Raji (cell line): ENCODE measurements at regions not wholly inside any gene's neighbourhood (a gene's known extent, or its start where the extent isn't known, plus 50 kb on each side); places are given as distances from the start of the nearest gene placed in this dataset.

Source experiments
- POLR2A ChIP-seq: IDR thresholded peaks from 2 replicates; pipeline ENCODE4 v1.6.1; 2011; ENCODE audit warnings: low read depth, low read length, control low read depth; ENCODE audit not compliant: insufficient read depth

DNA sequence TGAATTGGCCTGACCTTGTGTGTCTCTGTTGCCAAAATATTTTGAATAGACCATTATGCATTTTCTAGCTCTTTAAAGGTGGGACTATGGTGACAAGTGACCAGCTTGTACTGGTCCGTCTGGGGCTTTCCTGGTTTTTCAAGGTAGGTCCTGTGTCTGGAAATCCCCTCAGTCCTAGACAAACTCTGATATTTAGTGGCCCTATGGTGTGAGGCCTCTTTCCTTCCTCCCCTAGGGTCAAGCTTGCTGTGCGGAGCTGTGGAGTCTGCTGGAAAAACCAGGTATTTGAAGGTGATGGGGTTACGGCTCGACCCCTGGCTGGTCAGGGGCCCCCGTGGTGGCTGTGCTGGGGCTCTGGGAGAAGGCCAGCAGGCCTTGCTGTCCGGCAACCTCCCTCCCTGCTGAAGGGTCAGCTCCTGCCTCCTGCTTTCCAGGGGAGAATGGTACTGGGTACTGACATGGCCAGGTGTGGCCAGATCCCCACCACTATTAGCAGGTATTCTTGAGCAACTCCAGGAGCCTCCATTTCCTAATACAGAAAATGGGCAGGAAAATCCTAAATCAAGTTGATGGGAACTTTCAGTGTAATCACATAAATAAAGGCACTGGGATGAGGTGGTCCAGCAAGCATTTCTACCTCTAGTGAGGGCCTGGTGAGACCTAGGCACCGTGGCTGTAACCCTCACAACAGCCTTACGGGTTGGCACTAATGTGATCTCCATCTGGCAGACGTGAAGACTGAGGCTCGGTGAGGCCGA, 86.2 kb upstream of the HS6ST1 start:
- no peak for TF ChIP-seq POLR2A

DNA sequence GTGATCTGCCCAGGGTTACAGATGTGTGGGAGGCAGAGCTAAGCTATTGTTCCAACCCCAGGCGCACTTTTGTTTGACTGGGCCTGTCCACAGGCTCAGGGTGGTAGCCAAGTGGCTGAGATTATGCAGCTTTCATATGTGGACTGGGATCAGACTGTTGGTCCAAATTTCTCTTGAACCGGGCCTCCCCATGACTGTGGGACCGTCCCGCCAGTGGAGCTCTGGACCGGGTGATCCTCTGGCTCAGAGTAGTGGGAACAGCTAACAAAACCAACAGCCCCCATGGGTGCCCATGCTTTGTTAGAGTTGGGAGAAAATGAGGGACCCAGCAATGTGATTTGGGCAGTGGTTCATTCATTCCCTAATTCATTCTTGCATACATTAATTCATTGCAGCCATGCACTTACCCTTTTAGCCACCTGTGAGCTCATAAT, 86.8 kb upstream of the HS6ST1 start:
- no peak for TF ChIP-seq POLR2A

- no peak for TF ChIP-seq POLR2A
Measured at GRCh38 chr2:128405981-128406613, 87.4 kb upstream of the HS6ST1 start.

- TF ChIP-seq POLR2A, result no peak
Measured at GRCh38 chr2:128406736-128407554, 88.3 kb upstream of the HS6ST1 start.

DNA sequence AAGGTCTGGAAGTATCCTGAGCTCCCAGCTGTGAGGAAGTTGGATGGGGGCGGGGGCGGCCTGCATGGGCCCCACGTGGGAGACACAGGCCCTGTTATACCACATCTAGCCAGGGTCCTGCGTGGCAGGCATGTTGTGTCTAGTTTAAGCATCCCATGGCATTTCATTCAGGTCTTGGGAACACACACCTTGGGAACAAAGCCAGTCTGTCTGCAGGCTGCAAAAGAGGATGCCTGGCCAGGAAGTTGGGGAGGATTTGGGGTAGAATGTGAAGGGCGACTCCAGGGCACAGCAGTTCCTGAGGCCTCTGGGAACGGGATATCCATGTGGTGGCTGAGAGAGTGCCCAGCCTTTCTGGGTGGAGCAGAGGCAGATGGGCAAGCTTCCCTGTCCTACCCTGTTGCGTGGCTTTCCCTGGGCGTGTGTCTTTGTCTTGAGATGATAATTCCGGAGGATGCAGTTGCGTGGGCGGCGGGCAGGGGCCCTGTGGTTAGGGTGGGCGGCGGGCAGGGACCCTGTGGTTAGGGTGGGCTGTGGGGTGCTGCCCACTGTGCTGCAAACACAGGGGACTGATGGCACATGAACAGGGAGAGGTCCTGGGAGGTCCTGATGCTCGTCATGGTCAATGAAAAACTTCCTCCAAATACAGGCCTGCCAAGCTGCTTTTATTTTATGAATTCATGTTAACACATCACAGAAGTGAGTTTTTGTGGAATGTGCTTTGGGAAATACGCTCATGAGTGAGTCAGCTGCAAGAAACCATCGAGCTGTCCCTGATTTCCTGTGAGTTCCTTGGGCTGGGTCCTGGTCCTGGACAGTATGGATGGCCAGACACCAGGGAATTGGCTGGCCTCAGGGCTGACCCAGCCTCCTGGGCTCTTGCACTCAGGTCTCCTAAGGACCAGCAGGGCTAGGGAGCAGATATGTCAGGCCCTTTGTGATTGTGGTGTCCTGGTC, 90.0 kb upstream of the HS6ST1 start:
- TF ChIP-seq POLR2A, result no peak

DNA sequence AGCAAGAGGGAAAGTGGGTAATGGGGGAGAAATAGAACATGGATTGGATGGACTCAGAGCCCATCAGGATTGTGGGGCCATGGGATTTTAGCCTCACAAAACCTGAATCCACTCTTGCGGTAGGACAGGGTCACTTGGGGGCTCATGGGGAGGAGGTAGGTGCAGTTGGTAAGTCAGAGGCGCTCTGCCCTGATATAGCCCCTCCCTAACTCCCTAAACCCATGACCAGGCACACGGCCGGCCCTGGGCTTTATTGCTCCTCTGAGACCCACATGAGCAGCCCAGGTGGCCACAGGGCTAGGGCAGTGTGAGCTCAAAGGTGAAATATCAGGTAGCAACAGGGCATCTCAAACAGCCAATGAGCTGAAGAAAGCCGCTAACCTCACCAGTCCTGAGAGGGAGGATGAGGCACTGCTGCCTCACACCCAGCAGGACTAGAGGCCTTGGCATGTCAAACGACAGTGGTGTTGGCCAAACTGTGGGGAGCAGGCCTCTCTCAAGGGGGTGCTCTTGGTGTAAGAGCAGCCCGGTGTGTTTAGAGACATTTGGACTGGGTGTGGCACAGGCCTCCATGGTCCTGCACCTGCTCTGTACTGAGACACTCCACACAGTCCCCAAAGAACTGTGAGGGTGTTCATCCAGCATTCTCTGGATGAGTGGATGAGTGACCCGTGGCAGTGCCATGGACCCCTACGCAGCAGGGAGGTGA, 90.8 kb upstream of the HS6ST1 start:
- no peak for TF ChIP-seq POLR2A

DNA sequence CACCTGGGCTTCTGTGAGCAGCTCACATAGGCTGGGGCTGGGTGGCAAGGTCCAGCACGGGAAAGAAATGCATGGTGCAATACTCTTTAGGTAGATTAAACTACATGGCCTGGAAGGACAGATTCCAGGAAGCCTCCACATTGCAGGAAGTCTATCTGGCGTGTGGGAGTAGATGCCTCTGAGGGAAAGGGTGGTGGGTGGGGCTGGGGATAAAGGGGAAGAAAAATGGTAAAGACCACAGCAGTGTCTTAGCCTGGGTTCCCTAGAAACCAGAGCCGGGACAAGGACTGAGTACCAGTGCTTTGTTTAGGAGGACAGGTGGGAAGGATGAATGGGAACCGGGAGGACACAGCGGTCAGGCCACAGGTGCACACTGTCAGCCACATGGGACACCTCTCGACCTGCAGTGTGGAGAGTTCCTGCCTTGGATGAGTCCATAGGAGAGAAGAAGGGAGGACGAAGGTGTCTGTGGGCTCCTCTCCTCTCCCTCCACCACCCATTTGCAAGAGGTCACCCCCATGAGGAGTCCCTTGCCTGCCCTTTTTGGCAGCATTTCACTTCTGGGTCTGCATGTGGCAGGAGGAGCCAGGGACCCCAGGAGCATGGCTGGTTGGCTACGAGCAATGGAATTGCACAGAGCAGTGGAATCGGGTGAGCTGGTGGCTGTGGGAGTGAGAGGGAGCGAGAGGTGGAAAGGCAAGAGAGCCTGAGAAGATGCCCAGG, 91.5 kb upstream of the HS6ST1 start:
- TF ChIP-seq POLR2A, result no peak

GRCh38 chr2:128410758-128411215, 92.1 kb upstream of the HS6ST1 start:
- no peak for TF ChIP-seq POLR2A

DNA sequence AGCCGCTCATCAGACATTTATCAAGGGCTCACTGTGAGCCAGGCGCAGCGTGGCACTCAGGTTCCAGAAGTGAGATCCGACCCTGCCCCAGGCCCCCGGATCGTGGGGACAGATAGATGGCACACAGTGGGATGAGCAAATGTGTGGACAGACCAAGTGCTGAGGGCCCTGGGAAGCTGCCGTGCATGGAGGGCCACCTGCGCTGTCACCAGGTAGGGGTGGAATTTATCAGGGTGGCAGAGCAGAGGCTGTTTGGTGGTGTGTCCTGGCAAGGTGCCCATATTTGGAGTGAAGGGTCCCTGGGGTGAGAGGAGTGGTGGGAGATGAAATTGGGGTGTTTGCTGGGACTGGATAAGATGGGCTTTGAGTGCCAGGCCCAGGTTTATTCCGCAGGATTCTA, 92.8 kb upstream of the HS6ST1 start:
- no peak for TF ChIP-seq POLR2A

DNA sequence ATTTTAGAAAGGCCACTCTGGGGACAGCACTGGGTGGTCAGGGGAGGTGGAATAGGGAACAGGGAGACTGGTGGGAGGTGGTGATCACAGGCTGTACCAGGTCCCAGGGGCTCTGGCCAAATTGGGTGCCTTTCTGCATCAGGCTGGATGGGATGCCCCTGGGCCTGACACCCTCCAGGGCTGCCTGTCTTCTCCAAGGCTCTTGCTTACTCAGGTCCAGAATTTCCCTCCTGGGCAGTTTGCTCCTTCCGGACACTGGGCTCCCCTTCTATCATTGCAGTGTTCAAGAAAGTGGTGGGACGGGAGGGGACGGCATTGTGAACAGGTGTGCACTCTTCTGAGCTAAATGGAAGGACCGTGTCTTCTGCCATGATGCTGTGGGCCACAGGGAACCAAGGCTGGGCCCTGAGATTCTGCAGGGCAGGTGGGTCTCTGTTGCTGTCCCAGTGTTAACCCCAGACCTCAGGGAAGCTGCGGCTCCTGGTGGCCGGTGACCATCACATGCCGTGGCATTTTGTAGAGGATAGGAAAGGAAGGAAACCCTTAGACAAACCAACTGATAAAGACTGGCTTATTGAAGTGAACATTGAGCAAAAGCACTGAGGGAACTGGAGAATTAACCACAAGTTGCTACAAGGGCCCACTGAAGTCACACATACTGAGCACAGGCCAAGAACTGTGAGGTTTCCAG, 93.7 kb upstream of the HS6ST1 start:
- no peak for TF ChIP-seq POLR2A

GRCh38 chr2:128413014-128413717, 94.5 kb upstream of the HS6ST1 start:
- no peak for TF ChIP-seq POLR2A

DNA sequence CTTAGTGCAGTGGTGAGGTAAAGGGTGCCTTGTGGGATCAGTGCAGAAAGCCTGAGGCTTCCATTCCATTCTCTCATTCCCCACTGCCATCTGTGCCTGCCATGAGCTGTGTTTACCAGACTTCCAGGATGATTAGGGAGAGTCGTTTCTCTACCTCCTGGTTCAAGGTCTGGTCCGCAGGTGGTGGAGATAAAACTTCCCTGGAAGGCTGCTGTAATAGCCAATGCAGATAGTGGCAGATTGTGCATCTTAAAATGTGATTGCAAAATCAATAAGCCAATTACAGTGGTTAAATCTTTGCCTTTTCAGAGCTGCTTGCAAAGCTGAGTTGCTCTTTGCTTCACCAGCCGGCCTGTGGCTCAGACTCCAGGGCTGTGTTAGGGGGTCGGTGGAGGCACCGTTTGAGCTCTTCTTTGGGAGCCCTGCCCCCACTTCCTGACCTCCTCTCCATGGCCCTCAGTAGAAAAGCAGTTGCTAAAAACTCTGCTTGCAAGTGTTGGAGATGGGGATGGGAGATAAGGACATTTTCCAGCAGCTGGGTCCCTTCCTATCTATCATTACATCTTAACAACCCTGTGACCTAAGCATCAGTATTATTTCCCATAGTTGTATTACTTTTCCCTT, 95.2 kb upstream of the HS6ST1 start:
- no peak for TF ChIP-seq POLR2A
